Right atrium auricular region (tissue), 2 donors: ENCODE measurements at regions not wholly inside any gene's neighbourhood (a gene's known extent, or its start where the extent isn't known, plus 50 kb on each side); places are given as distances from the start of the nearest gene placed in this dataset.

Experiments
- DNase-seq: peaks from one replicate; pipeline ENCODE4 v3.0.0-alpha.2; 2019; ENCODE audit warnings: low spot score
- H3K27ac ChIP-seq, 2 donors: fragments of 200-600 bp; sonication (generic); 1 replicate in 1 of 2; 2 replicates in 1 of 2; pipeline ENCODE4 v1.5.1; 2016 to 2019
- H3K27me3 ChIP-seq, 2 donors: fragments of 200-600 bp; sonication (generic); one replicate each; pipeline versions ENCODE4 v1.5.1 to v1.6.0; 2017 to 2019
- H3K36me3 ChIP-seq: fragments of 200-600 bp; sonication (generic); one replicate; pipeline ENCODE4 v1.5.1; 2016
- H3K4me1 ChIP-seq, 2 donors: fragments of 200-600 bp; sonication (generic); one replicate each; pipeline versions ENCODE4 v1.5.1 to v1.6.0; 2017 to 2019
- H3K4me3 ChIP-seq, 2 donors: fragments of 200-600 bp; sonication (generic); 1 replicate in 1 of 2; 2 replicates in 1 of 2; pipeline ENCODE4 v1.5.1; 2017 to 2019; ENCODE audit warnings: mild to moderate bottlenecking in 1 of 2, moderate library complexity in 1 of 2
- H3K9me3 ChIP-seq, 2 donors: fragments of 200-600 bp; sonication (generic); one replicate each; pipeline ENCODE4 v1.5.1; 2019
- CTCF ChIP-seq, 2 donors: fragments of 200-600 bp; sonication (generic); IDR thresholded peaks; one replicate each; pipeline ENCODE4 v1.5.1; 2019; ENCODE audit warnings: antibody characterized with exemption in 2 of 2

- TF ChIP-seq CTCF (IDR thresholded peaks at IDR 0.05), result no peak
- H3K4me1 ChIP-seq, result no peaks in the 10 kb centered on the region
- no peak overlapping the region for H3K4me3 ChIP-seq
- no peaks in the 10 kb centered on the region for H3K36me3 ChIP-seq
- no peaks in the 10 kb centered on the region for H3K27me3 ChIP-seq
- no peak overlapping the region for H3K27ac ChIP-seq
- H3K9me3 ChIP-seq, result peaks cover 0 to 13% of the 10 kb centered on the region in 2 donors
- DNase-seq, result no peak
These were observed 264.3 kb downstream of the PTPRU start for GRCh38 chr1:29500651-29501050.

DNA sequence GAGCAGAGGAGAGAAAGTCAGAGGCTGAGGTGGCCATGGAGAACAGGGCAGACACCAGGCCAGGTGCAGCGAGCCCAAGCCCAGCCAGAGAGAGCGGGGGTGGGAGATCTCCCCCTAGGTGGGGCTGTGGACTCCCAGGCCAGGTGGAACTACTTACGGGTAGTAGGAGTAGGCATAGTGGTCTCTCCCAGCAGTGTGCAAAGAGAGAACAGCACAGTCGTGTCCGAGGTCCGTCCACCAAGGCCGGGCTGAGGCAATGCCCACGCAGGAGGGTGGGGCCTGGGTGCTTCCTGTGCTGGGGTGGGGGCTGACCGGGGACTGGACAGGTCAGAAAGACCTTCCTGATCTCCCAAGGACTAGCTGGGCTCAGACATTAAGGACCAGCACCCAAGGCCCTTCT is 263.7 kb downstream of the PTPRU start:
- H3K27me3 ChIP-seq, result no peaks in the 10 kb centered on the region
- no peak for TF ChIP-seq CTCF (IDR thresholded peaks at IDR 0.05)
- H3K4me1 ChIP-seq, result no peaks in the 10 kb centered on the region
- no peak for DNase-seq
- H3K27ac ChIP-seq, result no peak overlapping the region
- H3K36me3 ChIP-seq, result no peaks in the 10 kb centered on the region
- H3K4me3 ChIP-seq, result no peak overlapping the region
- peaks cover 0 to 19% of the 10 kb centered on the region in 2 donors for H3K9me3 ChIP-seq

DNA sequence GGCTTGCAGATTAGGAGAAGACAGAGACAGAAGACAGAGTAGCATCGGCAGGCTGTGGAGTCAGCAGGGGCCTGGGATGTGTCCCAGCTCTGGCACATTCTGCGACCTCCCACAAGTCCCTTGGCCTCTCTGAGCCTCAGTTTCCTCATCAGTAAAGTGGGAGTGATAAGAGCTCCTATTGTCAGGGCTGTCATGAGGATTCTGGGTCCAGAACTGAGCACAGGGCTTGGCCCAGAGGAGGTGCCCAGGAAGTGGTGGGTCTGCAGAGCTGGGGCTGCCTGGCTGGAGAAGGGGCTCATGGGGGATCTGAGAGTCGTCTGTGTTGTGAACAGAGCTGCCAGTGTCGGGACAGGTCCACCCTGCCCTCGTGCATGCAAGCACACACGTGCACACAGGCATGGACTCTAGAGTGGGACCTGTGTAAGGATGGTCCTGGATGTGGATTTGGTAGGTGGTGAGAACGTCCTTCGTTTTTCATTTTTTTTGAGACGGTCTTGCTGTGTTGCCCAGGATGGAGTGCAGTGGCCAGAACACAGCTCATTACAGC is 262.9 kb downstream of the PTPRU start:
- H3K4me3 ChIP-seq, result no peak overlapping the region
- TF ChIP-seq CTCF (IDR thresholded peaks at IDR 0.05), result no peak
- H3K27me3 ChIP-seq, result no peaks in the 10 kb centered on the region
- no peaks in the 10 kb centered on the region for H3K36me3 ChIP-seq
- peaks cover 0 to 27% of the 10 kb centered on the region in 2 donors for H3K9me3 ChIP-seq
- H3K27ac ChIP-seq, result no peak overlapping the region
- H3K4me1 ChIP-seq, result no peaks in the 10 kb centered on the region
- no peak for DNase-seq

DNA sequence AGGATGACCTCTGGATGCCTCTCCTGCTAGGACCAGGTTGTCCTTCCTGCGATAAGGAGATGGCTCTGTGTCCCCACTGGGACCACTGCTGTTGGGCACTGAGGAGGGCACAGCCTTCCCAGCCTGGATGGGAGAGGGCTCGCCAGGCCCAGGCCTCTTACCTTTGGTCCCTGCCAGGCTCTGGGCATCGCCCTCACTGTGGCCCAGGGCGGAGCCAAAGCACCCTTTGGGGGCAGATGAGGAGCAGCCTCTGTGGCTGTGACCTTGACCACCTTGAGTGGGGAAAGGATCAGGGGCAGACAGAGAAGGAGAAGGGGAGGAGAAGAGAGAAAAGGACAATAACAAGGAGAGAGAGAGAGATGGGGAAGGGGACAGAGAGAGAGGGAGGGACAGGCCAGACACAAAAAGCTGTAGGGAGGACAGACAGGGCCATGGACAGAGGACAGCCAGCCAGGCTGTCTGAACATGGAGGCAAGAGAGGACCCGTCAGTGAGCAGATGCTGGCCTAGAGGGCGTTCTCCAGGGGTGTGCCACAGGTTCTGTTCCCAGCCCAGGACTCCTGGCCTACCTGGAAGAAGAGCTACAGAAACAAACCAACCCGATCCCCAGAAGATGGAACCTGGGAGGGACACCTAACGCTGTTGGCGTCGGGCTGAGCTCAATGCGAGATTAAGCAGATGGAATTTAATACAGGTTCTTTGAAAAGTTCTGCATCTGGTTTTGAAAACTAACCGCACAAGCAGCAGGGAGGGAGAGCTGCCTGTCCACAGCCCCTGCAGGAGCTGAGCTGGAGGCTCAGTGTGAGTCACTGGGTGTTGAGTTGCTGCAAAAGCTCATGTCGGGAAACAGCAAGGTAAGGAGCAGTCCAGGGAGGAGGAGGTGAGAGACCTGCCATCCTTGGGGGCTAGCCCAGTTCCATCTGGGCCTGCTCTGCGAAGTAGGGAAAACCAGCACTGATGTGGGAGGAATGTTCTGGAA is 262.1 kb downstream of the PTPRU start:
- Histone ChIP-seq H3K4me1 (no peaks in the 10 kb centered on the region), H3K27ac (no peak overlapping the region), H3K36me3 (no peaks in the 10 kb centered on the region), H3K9me3 (peaks cover 0 to 27% of the 10 kb centered on the region in 2 donors), H3K4me3 (no peak overlapping the region), H3K27me3 (no peaks in the 10 kb centered on the region)
- no peak for DNase-seq
- no peak for TF ChIP-seq CTCF (IDR thresholded peaks at IDR 0.05)

DNA sequence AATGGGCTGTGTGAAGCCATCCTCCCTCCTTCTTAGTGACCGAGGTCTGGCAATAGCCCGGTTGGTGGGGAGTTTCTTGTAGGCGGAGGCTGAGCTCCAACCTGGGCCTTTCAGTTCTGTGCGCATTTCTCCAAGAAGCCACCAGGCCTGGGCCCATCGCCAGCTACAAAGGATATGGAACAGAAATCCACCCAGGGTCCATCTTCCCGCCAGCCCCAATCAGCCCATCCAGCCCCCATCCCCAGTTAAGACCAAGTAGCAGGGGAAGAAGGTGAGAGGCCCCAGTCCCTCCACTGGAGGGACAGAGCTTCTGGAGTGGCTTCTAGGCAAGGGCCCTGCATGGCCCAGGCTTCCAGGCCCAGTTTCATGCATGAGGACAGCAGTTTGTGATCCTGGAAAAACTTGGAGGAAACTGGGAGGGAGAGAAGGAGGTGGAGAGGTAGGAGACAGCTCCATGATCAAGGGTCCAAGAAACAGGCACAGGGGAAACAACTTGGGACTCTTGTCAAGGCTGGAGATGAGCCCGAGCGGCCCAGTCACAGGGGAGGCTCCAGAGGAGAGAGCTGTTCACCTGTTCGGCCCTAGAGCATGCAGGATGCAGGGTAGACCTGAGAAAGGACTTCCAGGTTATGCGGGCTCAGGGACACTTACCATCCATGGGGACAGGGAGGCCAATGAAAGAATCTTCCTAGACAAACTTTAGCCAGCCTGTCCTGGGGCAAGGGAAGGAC is 261.2 kb downstream of the PTPRU start:
- H3K4me3 ChIP-seq, result no peak overlapping the region
- peaks cover 0 to 27% of the 10 kb centered on the region in 2 donors for H3K9me3 ChIP-seq
- no peak overlapping the region for H3K27ac ChIP-seq
- no peak for DNase-seq
- no peak for TF ChIP-seq CTCF (IDR thresholded peaks at IDR 0.05)
- H3K36me3 ChIP-seq, result no peaks in the 10 kb centered on the region
- H3K27me3 ChIP-seq, result no peaks in the 10 kb centered on the region
- H3K4me1 ChIP-seq, result no peaks in the 10 kb centered on the region
